ENCODE measurements at regions not wholly inside any gene's neighbourhood (a gene's known extent, or its start where the extent isn't known, plus 50 kb on each side); places are given as distances from the start of the nearest gene placed in this dataset.

DNA sequence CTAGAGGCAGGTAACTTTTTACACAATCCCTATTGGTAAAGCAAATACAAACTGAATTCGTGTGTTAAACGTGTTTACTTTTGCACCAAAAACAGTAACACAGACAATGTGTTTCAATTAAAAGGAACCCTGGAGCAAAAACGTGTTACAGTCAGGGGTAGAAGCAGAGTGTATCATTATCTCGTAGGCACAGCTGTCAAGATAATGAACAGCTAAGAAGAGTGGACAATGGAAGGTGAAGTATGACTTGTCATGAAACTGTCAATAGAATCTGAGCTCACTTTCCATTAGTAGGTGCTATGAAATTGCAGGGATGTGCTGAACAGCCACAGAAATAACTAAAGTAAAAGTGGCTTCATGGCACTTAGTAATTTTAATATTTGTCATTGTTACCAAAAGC is 1229.8 kb upstream of the WWC1 start:
- ATAC-seq (no peak), DNase-seq (ENCODE audit: low read depth, low spot score) (no peak), FAIRE-seq (no peak)
- Histone ChIP-seq H3K27ac (ENCODE audit: control insufficient read depth, insufficient read depth) (no peak overlapping the region), H3K9me3 (replicated peaks; ENCODE audit: control insufficient read depth, insufficient read depth, low read length) (no peaks in the 10 kb centered on the region), H3K27me3 (replicated peaks in 1 of 2; ENCODE audit: control insufficient read depth in 2 of 2, insufficient read depth in 2 of 2, low read length in 1 of 2) (no peaks in the 10 kb centered on the region), H2AFZ (ENCODE audit: control insufficient read depth, low read depth, low read length) (no peak overlapping the region), H3K4me1 (ENCODE audit: control insufficient read depth, insufficient read depth, low read length) (no peaks in the 10 kb centered on the region), H4K20me1 (ENCODE audit: control insufficient read depth, insufficient read depth) (no peaks in the 10 kb centered on the region), H3K79me2 (ENCODE audit: control insufficient read depth, insufficient read depth, low read length) (no peaks in the 10 kb centered on the region), H3K4me2 (ENCODE audit: control insufficient read depth, insufficient read depth) (no peak overlapping the region), H3K9ac (ENCODE audit: control insufficient read depth, insufficient read depth, low read length) (no peak overlapping the region), H3K4me3 (no peak overlapping the region), H3K36me3 (ENCODE audit: control insufficient read depth in 2 of 2, insufficient read depth in 2 of 2, low read length in 1 of 2) (no peaks in the 10 kb centered on the region)
- 0% methylated on average over 4 of the region's 4 CpGs for WGBS (ENCODE audit: insufficient coverage, insufficient replicate concordance, low lambda C conversion rate, missing lambda C conversion rate)
- CTCF ChIA-PET: no interaction called here
- TF ChIP-seq NBN (IDR thresholded peaks at IDR 0.05) (no peak), CREB1 (IDR thresholded peaks at IDR 0.05; ENCODE audit: low read depth) (no peak), ESRRA (IDR thresholded peaks at IDR 0.05; ENCODE audit: low read length) (no peak)
- TF ChIP-seq, protein P1, sequence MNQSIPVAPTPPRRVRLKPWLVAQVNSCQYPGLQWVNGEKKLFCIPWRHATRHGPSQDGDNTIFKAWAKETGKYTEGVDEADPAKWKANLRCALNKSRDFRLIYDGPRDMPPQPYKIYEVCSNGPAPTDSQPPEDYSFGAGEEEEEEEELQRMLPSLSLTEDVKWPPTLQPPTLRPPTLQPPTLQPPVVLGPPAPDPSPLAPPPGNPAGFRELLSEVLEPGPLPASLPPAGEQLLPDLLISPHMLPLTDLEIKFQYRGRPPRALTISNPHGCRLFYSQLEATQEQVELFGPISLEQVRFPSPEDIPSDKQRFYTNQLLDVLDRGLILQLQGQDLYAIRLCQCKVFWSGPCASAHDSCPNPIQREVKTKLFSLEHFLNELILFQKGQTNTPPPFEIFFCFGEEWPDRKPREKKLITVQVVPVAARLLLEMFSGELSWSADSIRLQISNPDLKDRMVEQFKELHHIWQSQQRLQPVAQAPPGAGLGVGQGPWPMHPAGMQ (IDR thresholded peaks at IDR 0.05; ENCODE audit: borderline replicate concordance): no peak
- TF ChIP-seq, protein P2, sequence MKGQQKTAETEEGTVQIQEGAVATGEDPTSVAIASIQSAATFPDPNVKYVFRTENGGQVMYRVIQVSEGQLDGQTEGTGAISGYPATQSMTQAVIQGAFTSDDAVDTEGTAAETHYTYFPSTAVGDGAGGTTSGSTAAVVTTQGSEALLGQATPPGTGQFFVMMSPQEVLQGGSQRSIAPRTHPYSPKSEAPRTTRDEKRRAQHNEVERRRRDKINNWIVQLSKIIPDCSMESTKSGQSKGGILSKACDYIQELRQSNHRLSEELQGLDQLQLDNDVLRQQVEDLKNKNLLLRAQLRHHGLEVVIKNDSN (IDR thresholded peaks at IDR 0.05; ENCODE audit: borderline replicate concordance, extremely low read length, insufficient read depth, low read depth, low read length): no peak
- in situ Hi-C loops (cut with MboI) (no loop called here), intact Hi-C loops (cut with micrococcal nuclease; ENCODE audit: unreplicated experiment) (no loop called here)
- POLR2A ChIA-PET: interaction anchor here (0.5 kb wide), 1 partner anchor 123 kb away, joined by 4 read pairs; no protein-coding TSS in a partner anchor
- no TSS peak for BruUV-seq (replicated peaks)
- RAD21 ChIA-PET (ENCODE audit: unreplicated experiment): no interaction called here
- SMC1A ChIA-PET (ENCODE audit: uncharacterized antibody, unreplicated experiment): no interaction called here

DNA sequence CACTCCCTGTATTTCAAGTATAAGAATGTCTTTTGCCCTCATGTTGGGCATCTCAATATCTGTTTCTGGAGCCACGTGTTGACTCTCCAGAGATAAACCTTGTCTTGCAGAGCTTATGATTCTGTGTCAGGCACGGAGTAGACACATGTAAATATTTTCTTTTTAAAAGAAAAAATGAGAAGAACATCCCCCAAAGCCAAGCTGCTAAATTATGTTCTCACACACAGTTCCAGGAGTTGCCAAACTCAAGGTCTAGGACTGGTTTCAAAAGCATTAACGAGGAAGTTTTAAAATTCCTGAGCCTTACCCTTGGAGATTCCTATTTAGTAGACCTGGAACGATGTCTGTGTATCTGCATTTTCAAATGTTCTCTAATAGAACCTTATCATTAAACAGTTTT is 1228.3 kb upstream of the WWC1 start:
- CTCF ChIA-PET: interaction anchor here (1.9 kb wide), 1 partner anchor 15 kb away, joined by 6 read pairs; no protein-coding TSS in a partner anchor
- Histone ChIP-seq H3K4me2 (ENCODE audit: control insufficient read depth, insufficient read depth) (no peak overlapping the region), H3K4me3 (no peak overlapping the region), H4K20me1 (ENCODE audit: control insufficient read depth, insufficient read depth) (no peaks in the 10 kb centered on the region), H3K9me3 (replicated peaks; ENCODE audit: control insufficient read depth, insufficient read depth, low read length) (no peaks in the 10 kb centered on the region), H3K4me1 (ENCODE audit: control insufficient read depth, insufficient read depth, low read length) (no peaks in the 10 kb centered on the region), H3K36me3 (ENCODE audit: control insufficient read depth in 2 of 2, insufficient read depth in 2 of 2, low read length in 1 of 2) (no peaks in the 10 kb centered on the region), H3K27me3 (replicated peaks in 1 of 2; ENCODE audit: control insufficient read depth in 2 of 2, insufficient read depth in 2 of 2, low read length in 1 of 2) (no peaks in the 10 kb centered on the region), H3K27ac (ENCODE audit: control insufficient read depth, insufficient read depth) (no peak overlapping the region), H3K79me2 (ENCODE audit: control insufficient read depth, insufficient read depth, low read length) (no peaks in the 10 kb centered on the region), H3K9ac (ENCODE audit: control insufficient read depth, insufficient read depth, low read length) (no peak overlapping the region), H2AFZ (ENCODE audit: control insufficient read depth, low read depth, low read length) (no peak overlapping the region)
- ATAC-seq (no peak), FAIRE-seq (no peak), DNase-seq (ENCODE audit: low read depth, low spot score) (no peak)
- POLR2A ChIA-PET: no interaction called here
- in situ Hi-C loops (cut with MboI) (no loop called here), intact Hi-C loops (cut with micrococcal nuclease; ENCODE audit: unreplicated experiment) (no loop called here)
- SMC1A ChIA-PET (ENCODE audit: uncharacterized antibody, unreplicated experiment): no interaction called here
- RAD21 ChIA-PET (ENCODE audit: unreplicated experiment): no interaction called here
- TF ChIP-seq BHLHE40 (IDR thresholded peaks at IDR 0.05; ENCODE audit: borderline replicate concordance in 1 of 2, low read depth in 2 of 2, low read length in 1 of 2) (no peak), EGR1 (IDR thresholded peaks at IDR 0.05; ENCODE audit: borderline replicate concordance in 1 of 2, low read depth in 2 of 2, low read length in 2 of 2) (no peak), FOXK2 (IDR thresholded peaks at IDR 0.05) (no peak), IRF4 (IDR thresholded peaks at IDR 0.05; ENCODE audit: low read depth, low read length) (no peak)
- 3% methylated on average over 4 of the region's 4 CpGs for WGBS (ENCODE audit: insufficient coverage, insufficient replicate concordance, low lambda C conversion rate, missing lambda C conversion rate)
- BruUV-seq (replicated peaks): no TSS peak

Data from GM12878 (cell line).